Fibroblast of lung (primary cell): ENCODE measurements at regions not wholly inside any gene's neighbourhood (a gene's known extent, or its start where the extent isn't known, plus 50 kb on each side); places are given as distances from the start of the nearest gene placed in this dataset.
"Not testable (repeated sequence)": the region's sequence is repeated elsewhere in the genome, so short reads cannot be mapped to it uniquely, and the experiment has no call there.

Experiments
- DNase-seq, 2 donors: peaks; one replicate each; pipeline versions ENCODE4 v3.0.0 to v3.0.0-alpha.2; 2010; ENCODE audit warnings: low read depth in 2 of 2
- H2AFZ ChIP-seq: 2 replicates; pipeline ENCODE4 v1.5.1; 2012; ENCODE audit warnings: low read length, control low read depth, inconsistent platforms
- H3K27ac ChIP-seq: 2 replicates; pipeline ENCODE4 v1.5.1; 2011; ENCODE audit warnings: low read length, control low read depth; ENCODE audit not compliant: insufficient read depth
- H3K27me3 ChIP-seq: 2 replicates; pipeline ENCODE4 v1.5.1; 2011; ENCODE audit warnings: mild to moderate bottlenecking, low read length; ENCODE audit not compliant: control insufficient read depth, insufficient read depth
- H3K36me3 ChIP-seq: 2 replicates; pipeline ENCODE4 v1.5.1; 2011; ENCODE audit warnings: low read length; ENCODE audit not compliant: control insufficient read depth, insufficient read depth
- H3K4me1 ChIP-seq: 2 replicates; pipeline ENCODE4 v1.5.1; 2011; ENCODE audit warnings: low read length; ENCODE audit not compliant: control insufficient read depth, insufficient read depth; ENCODE audit errors: extremely low read depth
- H3K4me2 ChIP-seq: 2 replicates; pipeline ENCODE4 v1.5.1; 2011; ENCODE audit warnings: low read length, control low read depth; ENCODE audit not compliant: insufficient read depth; ENCODE audit errors: extremely low read depth
- H3K4me3 ChIP-seq, 4 experiments: fragments of 200-600 bp in 1 of 4; sonication (generic) in 1 of 4; replicated peaks in 1 of 4; 2 replicates each; pipeline ENCODE4 v1.5.1; 2011 to 2016; ENCODE audit warnings: low read length in 4 of 4, low read depth in 3 of 4, mild to moderate bottlenecking in 3 of 4, control low read depth in 2 of 4, inconsistent platforms in 1 of 4, mixed read lengths in 1 of 4; ENCODE audit not compliant: insufficient read depth in 1 of 4; ENCODE audit errors: control extremely low read depth in 1 of 4
- H3K79me2 ChIP-seq: 2 replicates; pipeline ENCODE4 v1.5.1; 2012; ENCODE audit warnings: mild to moderate bottlenecking, low read length, inconsistent platforms; ENCODE audit not compliant: control insufficient read depth, insufficient read depth
- H3K9ac ChIP-seq: 2 replicates; pipeline ENCODE4 v1.5.1; 2011; ENCODE audit warnings: mild to moderate bottlenecking, low read length, control low read depth; ENCODE audit not compliant: insufficient read depth
- H3K9me3 ChIP-seq: 2 replicates; pipeline ENCODE4 v1.5.1; 2012; ENCODE audit warnings: low read depth, low read length; ENCODE audit not compliant: control insufficient read depth, insufficient read depth
- H4K20me1 ChIP-seq: 2 replicates; pipeline ENCODE4 v1.5.1; 2011; ENCODE audit warnings: low read length; ENCODE audit not compliant: control insufficient read depth, insufficient read depth; ENCODE audit errors: extremely low read depth
- EZH2 ChIP-seq: IDR thresholded peaks from 2 replicates; pipeline ENCODE4 v1.5.1; 2012; ENCODE audit warnings: low read length, control low read depth, mild to moderate bottlenecking; ENCODE audit errors: missing control alignments
- TF ChIP-seq, protein P1 (sequence below), 2 donors: IDR thresholded peaks in 1 of 2; conservative IDR thresholded peaks in 1 of 2; 1 replicate in 1 of 2; 2 replicates in 1 of 2; pipeline ENCODE4 v1.5.1; 2011 to 2012; ENCODE audit warnings: low read length in 2 of 2, control low read depth in 1 of 2, inconsistent platforms in 1 of 2, low read depth in 1 of 2, mild to moderate bottlenecking in 1 of 2

DNA sequence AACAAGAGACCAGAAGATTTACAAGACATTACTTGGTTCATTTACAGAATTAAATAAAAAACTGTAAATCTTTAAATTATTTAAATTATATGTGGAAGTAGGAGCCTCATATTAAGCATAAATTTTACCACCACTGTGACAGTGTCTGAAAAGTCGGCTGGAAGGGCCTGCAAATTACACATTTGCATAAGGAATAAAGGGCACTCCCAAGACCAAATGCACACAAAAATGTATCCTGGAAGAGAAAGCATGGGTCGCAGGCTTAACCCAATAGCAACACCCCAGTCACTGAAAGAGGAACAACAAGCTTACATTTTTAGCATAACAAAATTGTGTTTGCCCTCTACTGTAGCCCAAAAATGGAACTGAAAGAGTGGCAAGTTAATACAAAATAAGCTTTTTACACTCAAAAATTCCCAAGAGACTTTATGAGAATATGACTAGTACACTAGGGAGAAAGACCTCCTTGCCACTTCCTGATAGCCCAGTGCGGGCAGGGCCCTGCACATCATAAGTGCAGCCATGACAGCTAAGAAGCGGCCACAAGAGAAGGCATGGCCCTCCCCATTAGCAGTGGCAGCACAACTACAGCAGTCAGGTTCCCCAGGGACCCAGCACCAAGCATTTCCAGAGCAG lies 482.0 kb downstream of the DTWD2 start:
- H3K4me1 ChIP-seq = no peaks in the 10 kb centered on the region
- H3K79me2 ChIP-seq = no peaks in the 10 kb centered on the region
- no peaks in the 10 kb centered on the region for H4K20me1 ChIP-seq
- no peaks in the 10 kb centered on the region for H3K27me3 ChIP-seq
- no peak for DNase-seq
- H3K4me3 ChIP-seq = no peak overlapping the region
- no peak overlapping the region for H3K27ac ChIP-seq
- TF ChIP-seq, protein P1, sequence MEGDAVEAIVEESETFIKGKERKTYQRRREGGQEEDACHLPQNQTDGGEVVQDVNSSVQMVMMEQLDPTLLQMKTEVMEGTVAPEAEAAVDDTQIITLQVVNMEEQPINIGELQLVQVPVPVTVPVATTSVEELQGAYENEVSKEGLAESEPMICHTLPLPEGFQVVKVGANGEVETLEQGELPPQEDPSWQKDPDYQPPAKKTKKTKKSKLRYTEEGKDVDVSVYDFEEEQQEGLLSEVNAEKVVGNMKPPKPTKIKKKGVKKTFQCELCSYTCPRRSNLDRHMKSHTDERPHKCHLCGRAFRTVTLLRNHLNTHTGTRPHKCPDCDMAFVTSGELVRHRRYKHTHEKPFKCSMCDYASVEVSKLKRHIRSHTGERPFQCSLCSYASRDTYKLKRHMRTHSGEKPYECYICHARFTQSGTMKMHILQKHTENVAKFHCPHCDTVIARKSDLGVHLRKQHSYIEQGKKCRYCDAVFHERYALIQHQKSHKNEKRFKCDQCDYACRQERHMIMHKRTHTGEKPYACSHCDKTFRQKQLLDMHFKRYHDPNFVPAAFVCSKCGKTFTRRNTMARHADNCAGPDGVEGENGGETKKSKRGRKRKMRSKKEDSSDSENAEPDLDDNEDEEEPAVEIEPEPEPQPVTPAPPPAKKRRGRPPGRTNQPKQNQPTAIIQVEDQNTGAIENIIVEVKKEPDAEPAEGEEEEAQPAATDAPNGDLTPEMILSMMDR (conservative IDR thresholded peaks at IDR 0.05 in 1 of 2, IDR thresholded peaks at IDR 0.05 in 1 of 2; ENCODE audit: low read depth in 1 of 2, low read length in 2 of 2) = no peak
- no peak for TF ChIP-seq EZH2
- H3K36me3 ChIP-seq = no peaks in the 10 kb centered on the region
- H3K9ac ChIP-seq = no peak overlapping the region
- H2AFZ ChIP-seq = no peak overlapping the region
- H3K9me3 ChIP-seq = no peaks in the 10 kb centered on the region
- no peak overlapping the region for H3K4me2 ChIP-seq

DNA sequence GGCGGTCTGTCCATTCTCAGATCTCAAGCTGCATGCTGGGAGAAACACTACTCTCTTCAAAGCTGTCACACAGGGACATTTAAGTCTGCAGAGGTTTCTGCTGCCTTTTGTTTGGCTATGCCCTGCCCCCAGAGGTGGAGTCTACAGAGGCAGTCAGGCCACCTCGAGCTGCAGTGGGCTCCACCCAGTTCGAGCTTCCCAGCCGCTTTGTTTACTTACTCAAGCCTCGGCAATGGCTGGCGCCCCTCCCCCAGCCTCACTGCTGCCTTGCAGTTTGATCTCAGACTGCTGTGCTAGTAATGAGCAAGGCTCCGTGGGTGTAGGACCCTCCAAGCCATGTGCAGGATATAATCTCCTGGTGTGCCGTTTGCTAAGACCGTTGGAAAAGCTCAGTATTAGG lies 486.1 kb downstream of the DTWD2 start:
- not testable (repeated sequence) for H3K27me3 ChIP-seq, H3K9ac ChIP-seq, H3K79me2 ChIP-seq, H3K4me1 ChIP-seq, H3K9me3 ChIP-seq, DNase-seq, H3K4me2 ChIP-seq, H4K20me1 ChIP-seq, H3K36me3 ChIP-seq, H3K4me3 ChIP-seq, H3K27ac ChIP-seq, H2AFZ ChIP-seq

DNA sequence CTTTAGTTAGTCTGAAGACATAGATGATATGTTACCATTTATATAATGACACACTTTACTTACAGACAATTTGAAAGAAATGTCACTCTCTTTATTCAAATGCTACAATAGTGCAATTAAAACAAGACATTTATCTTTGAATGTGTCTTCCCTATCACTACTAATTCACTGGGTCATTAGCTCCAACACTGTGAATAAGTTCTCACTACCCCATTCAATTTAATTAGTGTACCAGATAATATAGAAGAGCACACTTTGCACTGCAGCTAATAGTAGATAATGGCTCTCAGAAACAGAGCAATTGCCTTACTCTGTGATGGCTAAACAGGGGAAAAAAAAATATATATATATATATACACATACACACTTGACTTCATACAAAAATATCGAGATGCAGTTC lies 497.0 kb downstream of the DTWD2 start:
- H3K4me1 ChIP-seq = no peaks in the 10 kb centered on the region
- H2AFZ ChIP-seq = no peak overlapping the region
- TF ChIP-seq EZH2 = no peak
- TF ChIP-seq, protein P1 (conservative IDR thresholded peaks at IDR 0.05 in 1 of 2, IDR thresholded peaks at IDR 0.05 in 1 of 2; ENCODE audit: low read depth in 1 of 2, low read length in 2 of 2) = no peak
- no peaks in the 10 kb centered on the region for H4K20me1 ChIP-seq
- H3K27me3 ChIP-seq = no peaks in the 10 kb centered on the region
- H3K9ac ChIP-seq = no peak overlapping the region
- H3K79me2 ChIP-seq = no peaks in the 10 kb centered on the region
- no peaks in the 10 kb centered on the region for H3K36me3 ChIP-seq
- H3K4me2 ChIP-seq = no peak overlapping the region
- H3K9me3 ChIP-seq = no peaks in the 10 kb centered on the region
- DNase-seq = no peak
- H3K27ac ChIP-seq = no peak overlapping the region
- no peak overlapping the region for H3K4me3 ChIP-seq
